GM12874 (cell line): ENCODE measurements at regions not wholly inside any gene's neighbourhood (a gene's known extent, or its start where the extent isn't known, plus 50 kb on each side); places are given as distances from the start of the nearest gene placed in this dataset.

Source experiments
- CTCF ChIP-seq: IDR thresholded peaks from 2 replicates; pipeline ENCODE4 v1.5.1; 2011; ENCODE audit warnings: low read depth, mild to moderate bottlenecking, control low read depth, low read length, moderate library complexity; ENCODE audit not compliant: insufficient read depth

GRCh38 chr1:195908121-195908520, 700.1 kb downstream of the KCNT2 start:
- no peak for TF ChIP-seq CTCF

GRCh38 chr1:195903203-195903602, 705.0 kb downstream of the KCNT2 start:
- no peak for TF ChIP-seq CTCF

GRCh38 chr1:195902779-195903178, 705.5 kb downstream of the KCNT2 start:
- no peak for TF ChIP-seq CTCF

GRCh38 chr1:195899762-195900352, 708.4 kb downstream of the KCNT2 start:
- TF ChIP-seq CTCF: no peak

GRCh38 chr1:195898924-195899323, 709.3 kb downstream of the KCNT2 start:
- TF ChIP-seq CTCF: no peak

GRCh38 chr1:195898373-195898772, 709.9 kb downstream of the KCNT2 start:
- TF ChIP-seq CTCF: no peak

- no peak for TF ChIP-seq CTCF
Measured at GRCh38 chr1:195897076-195897475, 711.2 kb downstream of the KCNT2 start.
